HG02885 (cell line): ENCODE measurements at regions not wholly inside any gene's neighbourhood (a gene's known extent, or its start where the extent isn't known, plus 50 kb on each side); places are given as distances from the start of the nearest gene placed in this dataset.
"Not testable (repeated sequence)": the region's sequence is repeated elsewhere in the genome, so short reads cannot be mapped to it uniquely, and the experiment has no call there.

ENCODE experiments used
- ATAC-seq: cut with Tn5 transposase; IDR thresholded peaks from one replicate; pipeline ENCODE4 v1.9.1; 2021; ENCODE audit warnings: mild to moderate bottlenecking; ENCODE audit not compliant: unreplicated experiment, poor library complexity

GRCh38 chr10:56596257-56596656 is 235.2 kb upstream of the ZWINT start:
- ATAC-seq = peak; percentile 57

- no peak for ATAC-seq
Measured at GRCh38 chr10:56593120-56593519, 232.1 kb upstream of the ZWINT start.

DNA sequence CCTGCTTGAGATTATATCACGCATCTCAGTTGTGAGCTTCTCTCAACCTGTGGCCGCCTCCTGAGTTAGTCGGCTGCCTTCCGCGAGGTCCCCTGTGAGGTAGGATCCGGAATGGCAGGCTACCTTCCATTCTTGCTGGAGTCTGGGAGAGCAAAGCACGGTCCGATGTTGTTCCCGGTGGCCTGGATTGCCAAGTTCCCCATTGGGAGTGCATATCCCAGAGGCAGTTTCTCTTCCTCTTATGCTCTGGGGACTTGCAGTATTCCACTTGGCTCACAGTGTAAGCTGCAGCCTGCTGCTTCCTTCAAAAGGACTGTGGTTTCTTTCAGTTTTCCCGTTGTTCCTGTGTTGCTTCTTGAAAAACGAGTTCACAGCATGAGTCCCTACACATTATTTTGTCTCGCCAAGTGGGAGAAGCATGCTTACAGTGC is 225.4 kb upstream of the ZWINT start:
- ATAC-seq = no peak

DNA sequence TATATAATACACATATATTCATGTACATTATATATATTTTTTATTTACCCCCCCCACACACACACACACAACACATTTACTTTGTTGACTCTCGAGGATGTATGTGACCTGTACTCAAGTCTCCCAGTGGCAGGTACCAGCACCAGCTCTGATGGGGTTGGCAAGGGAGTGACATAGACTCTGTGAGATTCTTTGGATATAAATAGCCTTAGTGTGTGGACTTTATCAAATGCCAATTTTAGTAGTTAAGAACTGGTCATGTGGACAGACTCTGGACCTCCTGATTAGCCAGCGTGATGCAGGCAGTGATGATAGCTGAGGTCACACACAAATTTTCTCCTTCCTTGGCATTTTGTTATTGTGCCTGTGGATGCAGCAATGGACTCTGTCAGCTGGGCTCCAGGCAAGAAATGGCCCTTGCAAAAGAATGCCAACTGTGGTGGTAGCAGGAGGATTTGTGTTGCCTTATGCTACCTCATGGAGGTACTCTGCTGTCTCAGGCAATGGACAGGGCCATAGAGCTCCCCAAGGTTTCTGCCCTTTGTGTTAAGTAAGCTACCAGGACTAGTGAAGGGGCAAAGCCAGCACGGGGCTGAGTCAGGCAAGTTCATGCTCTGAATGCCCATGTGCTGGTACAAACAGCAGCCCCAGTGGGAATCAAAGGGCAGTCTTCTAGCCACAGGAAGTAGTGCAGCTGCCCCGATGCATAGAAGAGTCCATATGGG is 224.6 kb upstream of the ZWINT start:
- no peak for ATAC-seq

DNA sequence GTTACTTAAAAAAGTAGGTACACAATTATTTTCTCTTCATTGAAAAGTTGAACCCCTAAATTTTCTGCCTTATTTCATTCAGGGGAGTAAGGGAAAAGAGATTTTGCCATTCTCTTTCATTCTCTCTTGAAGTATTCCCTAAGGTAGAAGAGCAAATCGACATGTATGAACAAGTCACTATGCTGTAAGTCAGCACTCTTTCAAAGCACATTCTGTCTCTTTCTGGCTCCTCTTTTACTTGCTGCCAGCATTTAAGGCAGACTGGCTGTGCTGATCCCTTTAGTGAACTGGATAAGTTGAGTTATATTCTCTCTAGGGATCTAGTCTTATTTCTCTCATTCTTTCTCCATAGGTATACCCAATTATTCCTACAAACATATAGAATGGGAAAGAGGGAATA is 222.3 kb upstream of the ZWINT start:
- no peak for ATAC-seq

GRCh38 chr10:56567580-56567979 is 206.5 kb upstream of the ZWINT start:
- no peak for ATAC-seq

DNA sequence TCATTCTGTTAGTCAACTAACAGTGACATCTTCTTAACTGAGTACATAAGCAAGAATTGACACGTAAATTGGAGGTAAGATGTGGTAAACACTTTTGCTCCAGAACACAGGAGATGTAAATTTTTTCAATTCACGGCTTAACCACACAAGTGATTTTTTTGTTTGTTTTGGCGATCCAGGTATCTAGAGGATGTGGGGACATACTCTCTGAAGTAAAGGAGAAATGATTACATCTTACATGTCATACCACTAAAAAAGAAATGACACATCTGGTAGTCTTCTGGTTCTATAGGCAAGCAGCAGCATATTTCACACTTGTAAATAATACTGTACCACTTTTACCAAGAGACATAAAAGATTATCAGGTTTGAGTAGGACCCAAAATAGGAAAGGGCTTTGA is 200.3 kb upstream of the ZWINT start:
- ATAC-seq = no peak

DNA sequence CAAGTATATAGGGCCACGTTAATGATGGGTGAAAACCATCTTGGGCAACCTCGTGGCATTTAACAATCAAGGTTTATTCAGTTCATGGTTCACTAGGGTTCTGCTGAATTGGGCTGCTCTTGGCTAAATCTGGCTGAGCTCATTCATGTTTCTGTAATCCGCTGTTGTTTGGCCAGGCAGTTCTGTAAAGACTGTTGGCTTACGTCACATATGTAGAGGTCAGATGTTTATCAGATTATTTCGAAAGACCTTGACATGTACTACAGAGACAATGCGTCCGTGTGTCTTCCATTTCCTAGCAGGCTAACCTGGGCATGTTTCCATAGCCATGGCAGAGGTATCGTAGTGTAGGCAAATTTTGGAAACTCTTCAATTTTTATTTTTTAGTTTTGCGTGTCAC is 190.0 kb upstream of the ZWINT start:
- no peak for ATAC-seq

DNA sequence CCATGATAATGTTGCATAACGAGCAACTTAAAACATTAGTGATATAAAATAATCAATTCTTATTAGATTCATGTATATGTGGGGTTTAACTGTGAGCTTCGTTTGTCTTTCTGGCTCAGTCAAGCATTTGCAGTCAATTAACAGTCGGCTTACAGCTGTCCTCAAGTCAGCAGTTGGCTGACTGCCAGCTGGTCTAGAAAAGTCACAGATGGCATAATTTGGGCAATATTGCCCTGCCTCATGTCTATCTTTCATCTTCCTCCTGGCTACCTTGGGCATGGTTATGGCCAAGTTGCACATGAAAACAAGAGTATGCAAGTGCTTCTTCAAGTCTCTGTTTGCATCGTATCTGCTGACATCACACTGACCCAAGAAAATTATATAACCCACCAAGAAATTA is 186.1 kb upstream of the ZWINT start:
- no peak for ATAC-seq

GRCh38 chr10:56537984-56538383 is 176.9 kb upstream of the ZWINT start:
- no peak for ATAC-seq

GRCh38 chr10:56522166-56522565 is 161.1 kb upstream of the ZWINT start:
- no peak for ATAC-seq

DNA sequence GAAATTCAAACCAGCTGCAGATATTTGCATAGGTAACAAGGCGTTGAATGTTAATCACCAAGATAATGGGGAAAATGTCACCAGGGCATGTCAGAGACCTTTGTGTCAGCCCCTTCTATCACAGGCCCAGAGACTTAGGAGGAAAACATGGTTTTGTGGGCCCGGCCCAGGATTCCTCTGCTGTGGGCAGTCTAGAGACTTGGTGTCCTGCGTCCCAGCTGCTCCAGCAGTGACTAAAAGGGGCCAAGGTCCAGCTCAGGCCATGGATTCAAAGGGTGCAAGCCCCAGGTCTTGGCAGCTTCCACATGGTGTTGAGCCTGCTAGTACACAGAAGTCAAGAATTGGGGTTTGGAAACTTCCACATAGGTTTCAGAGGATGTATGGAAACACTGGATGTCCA is 147.5 kb upstream of the ZWINT start:
- ATAC-seq = no peak

GRCh38 chr10:56507033-56507432 is 146.0 kb upstream of the ZWINT start:
- ATAC-seq = no peak

GRCh38 chr10:56505555-56505954 is 144.5 kb upstream of the ZWINT start:
- no peak for ATAC-seq

DNA sequence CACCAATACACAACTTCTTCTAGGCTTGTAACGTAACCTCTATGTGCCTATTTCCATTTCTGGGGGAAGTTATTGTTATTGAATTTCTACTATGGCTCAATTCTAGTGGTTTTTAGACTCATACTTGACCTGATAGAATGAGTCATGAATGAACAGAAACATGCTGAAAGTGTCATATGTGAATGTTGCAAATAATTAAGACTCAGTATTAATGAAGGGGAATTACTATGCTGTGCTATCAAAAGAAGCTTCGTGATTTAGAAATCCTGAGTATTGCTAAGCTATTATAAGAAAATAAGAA is 135.1 kb upstream of the ZWINT start:
- ATAC-seq = no peak

DNA sequence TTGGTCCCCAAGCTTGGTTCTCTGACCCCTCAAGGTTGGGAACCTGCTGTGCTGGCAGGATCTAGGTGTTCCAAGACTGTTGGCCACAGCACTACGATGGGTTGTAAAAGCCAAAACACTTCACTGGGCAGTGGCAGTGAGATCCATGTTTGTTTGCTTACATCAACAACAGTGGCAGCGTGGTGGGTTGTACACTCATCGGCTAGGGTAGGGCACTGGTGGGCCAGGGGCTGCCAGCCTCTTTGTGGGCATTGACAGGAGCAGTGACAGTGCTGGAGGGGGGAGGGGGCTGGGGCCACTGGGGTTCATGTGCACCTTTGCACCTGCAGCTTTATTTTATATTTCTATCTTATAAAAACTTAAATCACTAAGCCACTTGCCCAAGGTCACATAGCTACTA is 126.7 kb upstream of the ZWINT start:
- no peak for ATAC-seq

DNA sequence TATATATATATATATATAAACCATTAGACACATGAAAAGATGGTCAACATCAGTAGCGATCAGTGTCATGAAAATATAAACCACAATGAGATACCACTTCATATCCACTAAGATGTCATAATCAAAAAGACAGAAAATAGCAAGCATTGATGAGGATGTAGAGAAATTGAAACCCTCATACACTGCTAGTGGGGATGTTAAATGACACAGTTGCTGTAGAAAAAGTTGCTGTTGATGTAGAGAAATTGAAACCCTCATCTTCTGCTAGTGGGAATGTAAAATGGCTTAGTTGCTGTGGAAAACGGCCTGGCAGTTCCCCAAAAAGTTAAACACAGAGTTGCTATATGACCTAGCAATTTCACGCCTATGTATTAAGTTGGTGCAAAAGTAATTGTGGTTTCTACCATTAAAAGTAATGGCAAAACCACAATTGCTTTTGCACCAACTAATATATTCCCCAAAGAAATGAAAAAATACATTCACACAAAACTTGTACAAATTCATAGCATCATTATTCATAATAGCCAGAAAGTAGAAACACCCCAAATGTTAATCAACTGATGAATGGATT is 120.5 kb upstream of the ZWINT start:
- no peak for ATAC-seq

- ATAC-seq = no peak
Measured at GRCh38 chr10:56472978-56473377, 111.9 kb upstream of the ZWINT start.

DNA sequence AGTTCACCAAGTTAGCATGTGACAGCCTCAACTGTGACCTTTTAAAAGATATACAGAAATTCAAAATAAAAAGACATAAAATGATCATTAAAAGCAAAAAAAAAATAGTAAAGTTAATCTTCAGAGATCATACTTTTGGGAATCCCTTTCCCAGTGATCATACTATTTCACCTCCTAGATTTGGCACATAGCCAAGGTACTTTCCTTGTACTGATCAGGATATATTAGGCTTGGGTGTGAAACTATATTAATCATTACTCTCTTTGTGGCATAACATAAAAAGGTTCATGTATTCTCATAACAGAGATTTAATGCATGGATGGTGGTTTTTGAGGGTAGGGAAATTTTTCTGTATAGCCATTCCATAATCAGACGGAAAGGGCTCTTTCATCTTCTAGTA is 109.6 kb upstream of the ZWINT start:
- ATAC-seq = no peak

GRCh38 chr10:56469482-56469881 is 108.4 kb upstream of the ZWINT start:
- peak; percentile 48 for ATAC-seq

DNA sequence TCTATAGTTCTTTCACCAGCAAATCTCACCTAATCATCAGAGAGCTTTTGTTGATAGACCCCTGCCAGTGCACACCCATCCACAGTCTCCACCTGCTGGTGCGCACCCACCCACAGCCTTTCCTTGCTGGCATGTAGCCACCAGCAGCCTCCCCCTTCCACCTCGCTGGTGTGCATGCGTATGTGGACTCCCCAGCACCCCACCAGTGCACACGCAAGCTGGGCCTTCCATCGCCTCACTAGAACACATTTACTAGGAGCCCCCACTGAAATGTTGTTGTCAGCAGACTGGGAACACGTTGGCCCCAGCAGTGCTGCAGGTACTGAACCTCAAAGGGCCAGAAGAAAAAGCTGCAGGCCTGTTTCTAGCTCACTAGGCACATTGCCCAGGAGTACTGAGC is 104.9 kb upstream of the ZWINT start:
- no peak for ATAC-seq

DNA sequence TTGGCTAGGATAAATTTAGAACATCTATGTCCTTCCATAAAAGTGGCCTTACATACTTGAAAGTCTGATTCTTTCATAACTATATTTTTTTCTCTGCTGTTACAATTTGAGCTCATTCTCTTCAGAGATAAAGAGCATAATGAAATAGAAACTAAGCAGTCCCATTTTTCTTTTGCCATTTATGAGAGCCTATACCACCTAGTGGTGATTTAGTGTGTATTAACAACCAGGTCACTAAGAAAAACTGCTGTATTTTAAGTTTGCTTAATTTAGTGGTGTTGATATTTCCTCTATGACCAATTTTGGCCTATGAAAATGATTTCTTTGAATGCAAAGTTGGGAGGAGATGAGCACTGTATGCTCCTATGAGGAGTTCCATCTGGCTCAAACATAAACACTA is 88.7 kb upstream of the ZWINT start:
- no peak for ATAC-seq

DNA sequence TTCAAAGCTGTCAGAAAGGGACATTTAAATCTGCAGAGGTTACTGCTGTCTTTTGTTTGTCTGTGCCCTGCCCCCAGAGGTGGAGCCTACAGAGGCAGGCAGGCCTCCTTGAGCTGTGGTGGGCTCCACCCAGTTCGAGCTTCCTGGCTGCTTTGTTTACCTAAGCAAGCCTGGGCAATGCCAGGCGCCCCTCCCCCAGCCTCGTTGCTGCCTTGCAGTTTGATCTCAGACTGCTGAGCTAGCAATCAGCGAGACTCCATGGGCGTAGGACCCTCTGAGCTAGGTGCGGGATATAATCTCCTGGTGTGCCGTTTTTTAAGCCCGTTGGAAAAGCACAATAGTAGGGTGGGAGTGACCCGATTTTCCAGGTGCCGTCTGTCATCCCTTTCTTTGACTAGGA is 86.6 kb upstream of the ZWINT start:
- not testable (repeated sequence) for ATAC-seq
